B cell (primary cell): ENCODE measurements at regions not wholly inside any gene's neighbourhood (a gene's known extent, or its start where the extent isn't known, plus 50 kb on each side); places are given as distances from the start of the nearest gene placed in this dataset.

Experiments
- ATAC-seq: fragments of 200-7000 bp; cut with Tn5 transposase; one replicate; pipeline ENCODE4 v1.10.0; 2021; ENCODE audit warnings: low read depth, mild to moderate bottlenecking, moderate number of reproducible peaks, moderate library complexity
- CTCF ChIA-PET: fragments of 350-600 bp; sonication (Branson Sonifier 250); formaldehyde crosslinking; loops from one replicate; lab custom pipeline; 2021; ENCODE audit warnings: antibody characterized with exemption, inconsistent platforms; lab: Charles Lee
- POLR2A ChIA-PET: fragments of 350-600 bp; sonication (Branson Sonifier 250); formaldehyde crosslinking; loops from one replicate; lab custom pipeline; 2021; ENCODE audit warnings: antibody characterized with exemption; lab: Charles Lee
- DNase-seq: peaks from one replicate; pipeline ENCODE4 v3.0.0; 2013
- H2AFZ ChIP-seq: 2 replicates; pipeline ENCODE4 v1.6.1; 2012; ENCODE audit warnings: mild to moderate bottlenecking, low read depth, low read length; ENCODE audit not compliant: insufficient read depth, poor library complexity, severe bottlenecking
- H3K27ac ChIP-seq, 2 donors: 1 replicate in 1 of 2; 2 replicates in 1 of 2; pipeline ENCODE4 v1.5.1; 2012 to 2013; ENCODE audit warnings: low read length in 2 of 2, mild to moderate bottlenecking in 2 of 2, moderate library complexity in 1 of 2
- H3K27me3 ChIP-seq, 4 experiments: fragments of 200-600 bp in 1 of 4; sonication (generic) in 1 of 4; replicated peaks in 1 of 4; 1 replicate in 2 of 4; 2 replicates in 2 of 4; pipeline versions ENCODE4 v1.6.1 to v1.7.0; 2013 to 2016; ENCODE audit warnings: low read length in 3 of 4, mild to moderate bottlenecking in 2 of 4, mixed read lengths in 1 of 4, moderate library complexity in 1 of 4; ENCODE audit not compliant: insufficient read depth in 4 of 4, control insufficient read depth in 3 of 4; ENCODE audit errors: control extremely low read depth in 1 of 4
- H3K36me3 ChIP-seq, 2 experiments: replicated peaks in 1 of 2; 1 replicate in 1 of 2; 2 replicates in 1 of 2; pipeline versions ENCODE4 v1.6.1 to v1.7.1; 2013; ENCODE audit warnings: low read length in 1 of 2; ENCODE audit not compliant: insufficient read depth in 2 of 2, control insufficient read depth in 1 of 2; ENCODE audit errors: control extremely low read depth in 1 of 2, extremely low read depth in 1 of 2
- H3K4me1 ChIP-seq, 2 donors: fragments of 200-600 bp in 1 of 2; sonication (generic) in 1 of 2; 1 replicate in 1 of 2; 2 replicates in 1 of 2; pipeline versions ENCODE4 v1.5.1 to v1.6.1; 2013 to 2017; ENCODE audit warnings: low read length in 2 of 2; ENCODE audit not compliant: control insufficient read depth in 2 of 2, insufficient read depth in 2 of 2
- H3K4me2 ChIP-seq: replicated peaks from 2 replicates; pipeline ENCODE3; 2012; ENCODE audit warnings: mild to moderate bottlenecking, low read depth, low read length; ENCODE audit not compliant: poor library complexity, severe bottlenecking
- H3K4me3 ChIP-seq, 5 experiments: fragments of 200-600 bp in 1 of 5; sonication (generic) in 1 of 5; 1 replicate in 3 of 5; 2 replicates in 2 of 5; pipeline versions ENCODE4 v1.5.1 to v1.7.0; 2011 to 2016; ENCODE audit warnings: low read length in 4 of 5, mild to moderate bottlenecking in 4 of 5, low read depth in 2 of 5, control low read depth in 1 of 5, moderate library complexity in 1 of 5; ENCODE audit not compliant: insufficient read depth in 1 of 5; ENCODE audit errors: control extremely low read depth in 1 of 5, extremely low read depth in 1 of 5
- H3K79me2 ChIP-seq: fragments of 200-600 bp; sonication (generic); one replicate; pipeline ENCODE4 v1.6.0; 2016; ENCODE audit warnings: low read length; ENCODE audit not compliant: control insufficient read depth, insufficient read depth
- H3K9ac ChIP-seq: fragments of 200-600 bp; sonication (generic); 2 replicates; pipeline ENCODE4 v1.6.1; 2017; ENCODE audit warnings: mild to moderate bottlenecking, low read length, moderate library complexity
- H3K9me3 ChIP-seq, 3 donors: one replicate each; pipeline versions ENCODE4 v1.6.1 to v1.7.1; 2013; ENCODE audit warnings: low read length in 2 of 3; ENCODE audit not compliant: control insufficient read depth in 2 of 3, insufficient read depth in 1 of 3; ENCODE audit errors: control extremely low read depth in 1 of 3
- H4K20me1 ChIP-seq: 2 replicates; pipeline ENCODE4 v1.6.0; 2012; ENCODE audit warnings: mild to moderate bottlenecking, low read length; ENCODE audit not compliant: insufficient read depth, control insufficient read depth, poor library complexity, severe bottlenecking
- H3K27ac Mint-ChIP-seq: one replicate; pipeline ENCODE4 v1.8.0; 2021; ENCODE audit warnings: mixed read lengths
- H3K27me3 Mint-ChIP-seq: one replicate; pipeline ENCODE4 v1.8.0; 2021; ENCODE audit warnings: mixed read lengths
- H3K4me1 Mint-ChIP-seq: one replicate; pipeline ENCODE4 v1.8.0; 2021; ENCODE audit warnings: mixed read lengths
- H3K4me3 Mint-ChIP-seq: one replicate; pipeline ENCODE4 v1.8.0; 2021; ENCODE audit warnings: mixed read lengths
- H3K9me3 Mint-ChIP-seq: one replicate; pipeline ENCODE4 v1.8.0; 2022; ENCODE audit warnings: mixed read lengths; ENCODE audit not compliant: insufficient read depth
- CTCF ChIP-seq: fragments of 200-600 bp; IDR thresholded peaks from one replicate; pipeline ENCODE4 v1.8.0; 2022; ENCODE audit warnings: antibody characterized with exemption, mild to moderate bottlenecking
- EZH2 ChIP-seq: IDR thresholded peaks from 2 replicates; pipeline ENCODE4 v1.6.1; 2012; ENCODE audit warnings: borderline replicate concordance, low read depth, mild to moderate bottlenecking, moderate library complexity, low read length; ENCODE audit not compliant: insufficient read depth, poor library complexity, severe bottlenecking
- WGBS: methylation state at CpG from one replicate; pipeline ENCODE4 v1.1.5; 2013; ENCODE audit warnings: missing lambda C conversion rate; ENCODE audit not compliant: insufficient coverage; 5-methylcytosine and 5-hydroxymethylcytosine counted together
- intact Hi-C: fragments of 100-400 bp; cut with micrococcal nuclease; formaldehyde crosslinking; loops from one replicate; pipeline ENCODE4 v1.10.0; 2022

GRCh38 chr10:9796564-9796963 is 1221.1 kb upstream of the CELF2 start:
- H3K4me3 ChIP-seq, result no peak overlapping the region
- ChIA-PET POLR2A (no interaction called here), CTCF (no interaction called here)
- H3K27ac ChIP-seq, result no peak overlapping the region
- H3K79me2 ChIP-seq, result no peaks in the 10 kb centered on the region
- H3K9me3 ChIP-seq, result peaks cover 0 to 4% (median 0%) of the 10 kb centered on the region in 3 donors
- no peak overlapping the region for H3K9ac ChIP-seq
- no peak overlapping the region for H3K4me3 Mint-ChIP-seq
- no peak overlapping the region for H3K4me2 ChIP-seq
- ATAC-seq, result no peak
- H3K9me3 Mint-ChIP-seq, result no peaks in the 10 kb centered on the region
- no peaks in the 10 kb centered on the region for H3K36me3 ChIP-seq
- intact Hi-C loops, result no loop called here
- DNase-seq, result no peak
- H3K4me1 Mint-ChIP-seq, result peaks cover 7% of the 10 kb centered on the region
- H3K27me3 ChIP-seq, result no peaks in the 10 kb centered on the region
- TF ChIP-seq CTCF (no peak), EZH2 (no peak)
- H2AFZ ChIP-seq, result no peak overlapping the region
- no peaks in the 10 kb centered on the region for H3K4me1 ChIP-seq
- no peaks in the 10 kb centered on the region for H3K27me3 Mint-ChIP-seq
- no CpG with 5 or more reads among the region's 3 CpGs for WGBS
- H3K27ac Mint-ChIP-seq, result no peak overlapping the region
- H4K20me1 ChIP-seq, result no peaks in the 10 kb centered on the region

GRCh38 chr10:9800011-9800410 is 1217.7 kb upstream of the CELF2 start:
- no peak overlapping the region for H2AFZ ChIP-seq
- Mint-ChIP-seq H3K9me3 (peaks cover 2% of the 10 kb centered on the region), H3K27me3 (no peaks in the 10 kb centered on the region), H3K27ac (no peak overlapping the region), H3K4me3 (no peak overlapping the region), H3K4me1 (peaks cover 7% of the 10 kb centered on the region)
- no peaks in the 10 kb centered on the region for H3K27me3 ChIP-seq
- intact Hi-C loops, result no loop called here
- no peaks in the 10 kb centered on the region for H3K36me3 ChIP-seq
- H3K9ac ChIP-seq, result no peak overlapping the region
- ATAC-seq (no peak), DNase-seq (no peak)
- H3K4me2 ChIP-seq, result no peak overlapping the region
- no peak for TF ChIP-seq EZH2
- TF ChIP-seq CTCF, result no peak
- H4K20me1 ChIP-seq, result no peaks in the 10 kb centered on the region
- H3K79me2 ChIP-seq, result no peaks in the 10 kb centered on the region
- CTCF ChIA-PET, result no interaction called here
- H3K4me3 ChIP-seq, result no peak overlapping the region
- no peak overlapping the region for H3K27ac ChIP-seq
- POLR2A ChIA-PET, result no interaction called here
- WGBS, result no CpG with 5 or more reads among the region's 1 CpG
- no peaks in the 10 kb centered on the region for H3K4me1 ChIP-seq
- H3K9me3 ChIP-seq, result peaks cover 0 to 4% (median 0%) of the 10 kb centered on the region in 3 donors
